ENCODE measurements at regions not wholly inside any gene's neighbourhood (a gene's known extent, or its start where the extent isn't known, plus 50 kb on each side); places are given as distances from the start of the nearest gene placed in this dataset.

DNA sequence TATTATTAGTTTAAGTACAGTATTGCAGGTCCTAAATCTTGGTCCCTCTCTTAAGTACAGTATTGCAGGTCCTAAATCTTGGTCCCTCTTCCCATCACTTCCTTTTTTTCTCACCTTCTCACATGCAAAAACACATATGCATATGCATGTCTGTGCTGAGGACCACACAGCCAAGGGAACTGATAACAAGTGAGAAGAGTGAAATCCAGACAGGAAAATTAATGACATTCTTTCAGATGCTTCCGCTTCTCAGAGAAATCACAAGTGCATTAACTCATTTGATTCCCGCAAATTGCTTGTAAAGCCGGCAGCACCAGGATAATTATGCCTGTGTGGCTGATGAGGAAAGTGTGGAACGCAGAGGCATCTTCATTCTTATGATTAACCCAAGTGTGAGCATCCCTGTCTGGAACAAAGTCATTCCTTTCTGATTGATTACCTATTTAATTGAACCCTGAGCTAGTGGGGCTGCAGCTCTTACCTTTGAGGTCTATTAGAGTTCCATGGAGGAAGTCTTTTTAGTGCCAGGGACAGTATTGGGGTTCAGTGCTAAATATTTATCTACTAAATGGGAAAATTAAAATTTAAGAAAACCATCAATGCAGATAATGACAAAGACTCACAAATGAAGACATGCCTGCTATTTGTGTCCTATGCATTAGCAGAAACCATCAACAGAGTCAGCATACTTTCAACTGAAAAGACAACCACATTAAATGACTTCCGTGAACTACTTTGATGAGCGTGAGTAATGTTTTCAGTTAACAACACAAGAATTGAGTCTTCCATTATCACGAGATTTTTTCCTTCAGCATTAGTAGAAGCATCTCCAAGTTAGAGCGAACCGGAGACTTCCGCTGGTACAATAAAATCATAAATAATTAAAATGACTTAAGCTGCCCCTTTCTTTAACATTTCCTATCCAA, 220.4 kb upstream of the SLC35G4 start:
- no peak overlapping the region for H3K9ac ChIP-seq (ENCODE audit: insufficient read depth in 1 of 2, low read length in 2 of 2)
- TF ChIP-seq CTCF (IDR thresholded peaks at IDR 0.05; ENCODE audit: control extremely low read depth, extremely low read depth) = no peak
- H3K27me3 ChIP-seq (ENCODE audit: control insufficient read depth in 3 of 3, insufficient read depth in 3 of 3, low read length in 2 of 3) = no peaks in the 10 kb centered on the region
- DNase-seq (no peak), ATAC-seq (ENCODE audit: insufficient read depth, low FRiP score) (no peak)
- no peaks in the 10 kb centered on the region for H3K36me3 ChIP-seq (ENCODE audit: control insufficient read depth in 4 of 4, insufficient read depth in 4 of 4, low read length in 4 of 4)
- 87 to 92% methylated on average over 10 of the region's 10 CpGs for WGBS, 2 donors
- H3K4me1 ChIP-seq (ENCODE audit: control insufficient read depth in 5 of 5, insufficient read depth in 5 of 5, low read length in 5 of 5) = peaks cover 0 to 3% (median 0%) of the 10 kb centered on the region in 5 donors
- H3K4me3 ChIP-seq = no peak overlapping the region
- no peaks in the 10 kb centered on the region for H3K9me3 ChIP-seq (ENCODE audit: control insufficient read depth in 4 of 4, insufficient read depth in 3 of 4, low read length in 3 of 4)
- H3K27ac ChIP-seq (ENCODE audit: low read depth in 1 of 2, low read length in 1 of 2) = no peak overlapping the region

- Histone ChIP-seq H3K36me3 (ENCODE audit: control insufficient read depth in 4 of 4, insufficient read depth in 4 of 4, low read length in 4 of 4) (no peaks in the 10 kb centered on the region), H3K9ac (ENCODE audit: insufficient read depth in 1 of 2, low read length in 2 of 2) (no peak overlapping the region), H3K4me1 (ENCODE audit: control insufficient read depth in 5 of 5, insufficient read depth in 5 of 5, low read length in 5 of 5) (peaks cover 0 to 6% (median 0%) of the 10 kb centered on the region in 5 donors), H3K9me3 (ENCODE audit: control insufficient read depth in 4 of 4, insufficient read depth in 3 of 4, low read length in 3 of 4) (no peaks in the 10 kb centered on the region), H3K4me3 (no peak overlapping the region), H3K27ac (ENCODE audit: low read depth in 1 of 2, low read length in 1 of 2) (no peak overlapping the region), H3K27me3 (ENCODE audit: control insufficient read depth in 3 of 3, insufficient read depth in 3 of 3, low read length in 2 of 3) (no peaks in the 10 kb centered on the region)
- 33 to 37% methylated on average over 4 of the region's 4 CpGs for WGBS, 2 donors
- DNase-seq = peak; percentile 70 to 78 (median 76)
- TF ChIP-seq CTCF (IDR thresholded peaks at IDR 0.05; ENCODE audit: control extremely low read depth, extremely low read depth) = no peak
- no peak for ATAC-seq (ENCODE audit: insufficient read depth, low FRiP score)
These were observed 221.5 kb upstream of the SLC35G4 start for GRCh38 chr18:11387880-11388279.

GRCh38 chr18:11383381-11383780, 226.0 kb upstream of the SLC35G4 start:
- no peak overlapping the region for H3K27ac ChIP-seq (ENCODE audit: low read depth in 1 of 2, low read length in 1 of 2)
- no peaks in the 10 kb centered on the region for H3K27me3 ChIP-seq (ENCODE audit: control insufficient read depth in 3 of 3, insufficient read depth in 3 of 3, low read length in 2 of 3)
- WGBS, 2 donors = 0 to 35% methylated on average over 1 of the region's 1 CpG
- no peak for ATAC-seq (ENCODE audit: insufficient read depth, low FRiP score)
- H3K9me3 ChIP-seq (ENCODE audit: control insufficient read depth in 4 of 4, insufficient read depth in 3 of 4, low read length in 3 of 4) = peaks cover 0 to 3% (median 0%) of the 10 kb centered on the region in 4 donors
- peak in 2 of 3 donors; percentile 41 to 67 for DNase-seq
- H3K9ac ChIP-seq (ENCODE audit: insufficient read depth in 1 of 2, low read length in 2 of 2) = no peak overlapping the region
- H3K4me1 ChIP-seq (ENCODE audit: control insufficient read depth in 5 of 5, insufficient read depth in 5 of 5, low read length in 5 of 5) = peaks cover 0 to 6% (median 0%) of the 10 kb centered on the region in 5 donors
- no peaks in the 10 kb centered on the region for H3K36me3 ChIP-seq (ENCODE audit: control insufficient read depth in 4 of 4, insufficient read depth in 4 of 4, low read length in 4 of 4)
- no peak overlapping the region for H3K4me3 ChIP-seq
- TF ChIP-seq CTCF (IDR thresholded peaks at IDR 0.05; ENCODE audit: control extremely low read depth, extremely low read depth) = no peak
